NCI-H1930 (cell line): ENCODE measurements at regions not wholly inside any gene's neighbourhood (a gene's known extent, or its start where the extent isn't known, plus 50 kb on each side); places are given as distances from the start of the nearest gene placed in this dataset.

Experiments used
- DNase-seq, 2 experiments: peaks; one replicate each; lab custom pipeline; 2025; lab: John Stamatoyannopoulos, UW

GRCh38 chr2:65737452-65738011 is 305.1 kb upstream of the SPRED2 start:
- no peak for DNase-seq

GRCh38 chr2:65731476-65731875 is 299.1 kb upstream of the SPRED2 start:
- no peak for DNase-seq

- no peak for DNase-seq
These were observed 297.8 kb upstream of the SPRED2 start for GRCh38 chr2:65730186-65730585.

GRCh38 chr2:65729246-65729645 is 296.8 kb upstream of the SPRED2 start:
- DNase-seq, result no peak

GRCh38 chr2:65728477-65729180 is 296.2 kb upstream of the SPRED2 start:
- DNase-seq, result no peak

GRCh38 chr2:65727816-65728215 is 295.4 kb upstream of the SPRED2 start:
- no peak for DNase-seq

- DNase-seq, result no peak
These were observed 295.0 kb upstream of the SPRED2 start for GRCh38 chr2:65727381-65727780.

GRCh38 chr2:65724752-65725151 is 292.4 kb upstream of the SPRED2 start:
- DNase-seq, result no peak

GRCh38 chr2:65724336-65724735 is 291.9 kb upstream of the SPRED2 start:
- DNase-seq, result no peak

- peak; percentile 3 to 44 for DNase-seq
These were observed 289.8 kb upstream of the SPRED2 start for GRCh38 chr2:65722028-65722778.

GRCh38 chr2:65716698-65717097 is 284.3 kb upstream of the SPRED2 start:
- no peak for DNase-seq

GRCh38 chr2:65715323-65715722 is 282.9 kb upstream of the SPRED2 start:
- no peak for DNase-seq

- DNase-seq, result no peak
These were observed 282.5 kb upstream of the SPRED2 start for GRCh38 chr2:65714866-65715265.

GRCh38 chr2:65711863-65712262 is 279.5 kb upstream of the SPRED2 start:
- DNase-seq, result no peak

- DNase-seq, result no peak
These were observed 278.4 kb upstream of the SPRED2 start for GRCh38 chr2:65710779-65711295.

GRCh38 chr2:65710356-65710755 is 278.0 kb upstream of the SPRED2 start:
- no peak for DNase-seq

- no peak for DNase-seq
These were observed 275.7 kb upstream of the SPRED2 start for GRCh38 chr2:65708086-65708485.

GRCh38 chr2:65706411-65706810 is 274.0 kb upstream of the SPRED2 start:
- no peak for DNase-seq

- DNase-seq, result no peak
These were observed 268.8 kb upstream of the SPRED2 start for GRCh38 chr2:65701191-65701590.

GRCh38 chr2:65700720-65701119 is 268.3 kb upstream of the SPRED2 start:
- DNase-seq, result no peak

- no peak for DNase-seq
These were observed 267.7 kb upstream of the SPRED2 start for GRCh38 chr2:65700004-65700651.

GRCh38 chr2:65691816-65692215 is 259.4 kb upstream of the SPRED2 start:
- no peak for DNase-seq
